ENCODE measurements at regions not wholly inside any gene's neighbourhood (a gene's known extent, or its start where the extent isn't known, plus 50 kb on each side); places are given as distances from the start of the nearest gene placed in this dataset.

- no peak for TF ChIP-seq CTCF (conservative IDR thresholded peaks at IDR 0.05)
- H4K5ac ChIP-seq (ENCODE audit: insufficient read length, low read depth, low read length), result no peak overlapping the region
- H3K27ac ChIP-seq (ENCODE audit: insufficient read length, low read depth, low read length), result no peak overlapping the region
- H2BK15ac ChIP-seq (ENCODE audit: low read depth, low read length), result no peak overlapping the region
- H3K9ac ChIP-seq (ENCODE audit: extremely low read depth, insufficient read length, low read length), result no peak overlapping the region
- H4K20me1 ChIP-seq (ENCODE audit: control insufficient read depth, insufficient read depth, insufficient read length), result no peaks in the 10 kb centered on the region
- no peaks in the 10 kb centered on the region for H3K4me1 ChIP-seq (ENCODE audit: insufficient read depth, low read length)
- no peak overlapping the region for H2BK120ac ChIP-seq (ENCODE audit: low read depth, low read length, poor library complexity, severe bottlenecking)
- H3K23ac ChIP-seq (ENCODE audit: insufficient read length, low read depth, low read length), result no peak overlapping the region
- H3K79me1 ChIP-seq (ENCODE audit: insufficient read depth, low read depth, low read length, poor library complexity, severe bottlenecking), result no peaks in the 10 kb centered on the region
- H2BK12ac ChIP-seq (ENCODE audit: insufficient read length, low read depth, low read length), result no peak overlapping the region
- H3K4me1 Mint-ChIP-seq, result peaks cover 5 to 9% of the 10 kb centered on the region in 2 experiments; a peak in 3 of 4 replicates
- no peak overlapping the region for H2BK20ac ChIP-seq (ENCODE audit: low read depth, low read length, poor library complexity, severe bottlenecking)
- H2BK5ac ChIP-seq (ENCODE audit: insufficient read length, low read length), result no peak overlapping the region
- H3K14ac ChIP-seq (ENCODE audit: insufficient read depth, low read length), result no peak overlapping the region
- no peak overlapping the region for H3K18ac ChIP-seq (ENCODE audit: insufficient read length, low read depth, low read length)
- no peak overlapping the region for H4K8ac ChIP-seq (replicated peaks; ENCODE audit: insufficient read length, low read depth, low read length)
- no peaks in the 10 kb centered on the region for H3K27me3 Mint-ChIP-seq (ENCODE audit: low read depth)
- H3K79me2 ChIP-seq (ENCODE audit: insufficient read depth, low read length), result no peaks in the 10 kb centered on the region
- no peak overlapping the region for H3K4ac ChIP-seq (ENCODE audit: low read depth, low read length)
- WGBS (ENCODE audit: extremely low coverage, insufficient read length, low lambda C conversion rate), result no CpG with 5 or more reads among the region's 3 CpGs
- H3K27ac Mint-ChIP-seq, result no peak overlapping the region
- no peaks in the 10 kb centered on the region for H3K23me2 ChIP-seq (ENCODE audit: insufficient read length, low read depth, low read length, poor library complexity, severe bottlenecking)
- H3T11ph ChIP-seq (ENCODE audit: low read length), result no peak overlapping the region
- DNase-seq, result no peak
- no peak overlapping the region for H3K4me2 ChIP-seq (ENCODE audit: insufficient read depth, insufficient read length, low read length)
- no peak overlapping the region for H3K56ac ChIP-seq (ENCODE audit: insufficient read length, low read depth, low read length)
- H3K27me3 ChIP-seq (ENCODE audit: insufficient read depth, low read length), result no peaks in the 10 kb centered on the region
- H3K4me3 Mint-ChIP-seq, result no peak overlapping the region
- no peak overlapping the region for H4K91ac ChIP-seq (ENCODE audit: insufficient read length, low read depth, low read length)
- no peak overlapping the region for H2AFZ ChIP-seq (ENCODE audit: low read length)
- H2AK5ac ChIP-seq (ENCODE audit: insufficient read length, low read length), result no peak overlapping the region
- no peaks in the 10 kb centered on the region for H3K36me3 Mint-ChIP-seq (ENCODE audit: insufficient read depth in 1 of 3, low read depth in 3 of 3)
- no peaks in the 10 kb centered on the region for H3K9me3 Mint-ChIP-seq
- H3K9me3 ChIP-seq (ENCODE audit: control insufficient read depth, low read depth, low read length), result no peaks in the 10 kb centered on the region
Measured at GRCh38 chr3:21326704-21327475, 424.1 kb downstream of the ZNF385D start.

All from H9 (cell line).